ENCODE measurements at regions not wholly inside any gene's neighbourhood (a gene's known extent, or its start where the extent isn't known, plus 50 kb on each side); places are given as distances from the start of the nearest gene placed in this dataset.

DNA sequence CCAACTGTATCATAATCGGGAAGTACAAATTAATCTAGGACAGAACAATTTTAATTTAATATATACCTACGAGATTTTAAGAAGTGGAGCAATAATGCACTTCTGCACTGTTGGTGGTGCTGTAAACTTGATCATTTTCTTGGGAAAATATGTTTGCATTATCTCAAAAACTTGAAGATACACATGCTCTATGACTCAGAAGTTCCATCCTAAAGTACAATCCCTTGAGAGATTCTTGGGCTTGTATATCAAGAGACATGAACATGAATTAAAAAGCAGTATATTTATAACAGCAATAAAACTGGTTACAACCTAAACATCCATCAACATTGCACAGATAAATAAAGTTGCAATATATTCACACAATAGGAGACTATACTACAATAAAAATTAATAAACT, 168.8 kb downstream of the CLCN4 start:
- H3K27me3 ChIP-seq = peaks cover 0 to 8% (median 0%) of the 10 kb centered on the region in 3 donors
- WGBS, 5 donors = 70 to 86% (median 80%) methylated on average over 2 of the region's 2 CpGs
- intact Hi-C loops (cut with DNase I; ENCODE audit: low total_unique reads) = no loop called here
- H3K9me3 ChIP-seq = no peaks in the 10 kb centered on the region
- TF ChIP-seq CTCF (IDR thresholded peaks at IDR 0.05) = no peak
- no peak for TF ChIP-seq EP300 (IDR thresholded peaks at IDR 0.05)
- no peak overlapping the region for H3K27ac ChIP-seq
- DNase-seq = peak in 1 of 2 donors; percentile 9
- H3K4me3 ChIP-seq = no peak overlapping the region
- no peaks in the 10 kb centered on the region for H3K4me1 ChIP-seq
- no peaks in the 10 kb centered on the region for H3K36me3 ChIP-seq

- intact Hi-C loops (cut with DNase I; ENCODE audit: low total_unique reads) = no loop called here
- WGBS, 5 donors = 32 to 52% (median 42%) methylated on average over 2 of the region's 2 CpGs
- Histone ChIP-seq H3K9me3 (no peaks in the 10 kb centered on the region), H3K27me3 (peaks cover 0 to 8% (median 0%) of the 10 kb centered on the region in 3 donors), H3K27ac (no peak overlapping the region), H3K4me3 (no peak overlapping the region), H3K36me3 (no peaks in the 10 kb centered on the region), H3K4me1 (no peaks in the 10 kb centered on the region)
- TF ChIP-seq POLR2AphosphoS5 (IDR thresholded peaks at IDR 0.05) (no peak), CTCF (IDR thresholded peaks at IDR 0.05) (peak in 1 of 7 experiments; percentile 7), EP300 (IDR thresholded peaks at IDR 0.05) (no peak), POLR2A (IDR thresholded peaks at IDR 0.05) (no peak)
- peak in 1 of 2 donors; percentile 22 for DNase-seq
Observed at GRCh38 chrX:10326578-10326977, 169.8 kb downstream of the CLCN4 start.

DNA sequence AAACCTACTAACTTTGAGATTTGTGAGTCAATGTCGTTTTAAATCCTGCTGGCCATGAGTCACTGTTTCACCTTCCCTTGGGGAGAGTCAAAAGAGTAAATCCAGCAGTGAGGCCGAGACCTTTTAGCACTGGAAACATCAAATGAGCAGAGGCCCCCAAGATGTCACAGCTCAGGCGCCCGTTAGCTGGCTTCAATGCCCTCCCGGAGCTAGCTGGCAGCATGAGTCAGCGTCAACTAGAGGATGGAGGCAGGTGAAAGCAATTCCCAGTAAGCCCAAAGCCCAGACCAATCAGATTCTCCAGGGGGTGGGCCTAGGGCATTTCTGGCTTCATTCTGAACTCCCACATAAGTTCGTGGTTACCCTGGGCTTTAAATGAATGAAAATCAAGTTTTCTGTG, 170.9 kb downstream of the CLCN4 start:
- WGBS, 5 donors = 51 to 75% (median 72%) methylated on average over 7 of the region's 7 CpGs
- intact Hi-C loops (cut with DNase I; ENCODE audit: low total_unique reads) = no loop called here

DNA sequence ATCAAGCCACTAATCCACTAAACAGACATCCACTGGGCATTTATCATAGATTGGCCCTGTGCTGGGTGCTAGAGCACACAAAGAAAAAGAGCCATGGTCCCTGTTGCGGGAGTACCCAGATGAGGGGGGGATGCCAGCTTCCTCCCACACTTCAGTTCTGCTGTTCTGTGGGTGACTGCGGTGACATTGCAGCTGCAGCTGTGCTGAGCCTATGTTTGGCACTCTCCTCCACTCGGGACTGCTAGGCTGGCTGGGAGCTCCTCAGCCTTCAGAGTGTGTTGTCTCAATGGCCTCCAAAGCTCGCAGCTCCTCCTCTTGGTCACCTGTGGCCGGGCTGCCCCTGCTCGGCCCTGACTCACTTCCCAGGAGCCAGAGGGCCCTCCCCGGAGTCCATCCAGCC, 173.2 kb downstream of the CLCN4 start:
- intact Hi-C loops (cut with DNase I; ENCODE audit: low total_unique reads) = no loop called here
- no peak for TF ChIP-seq POLR2AphosphoS5 (IDR thresholded peaks at IDR 0.05)
- TF ChIP-seq CTCF (IDR thresholded peaks at IDR 0.05) = no peak
- no peak for TF ChIP-seq EP300 (IDR thresholded peaks at IDR 0.05)
- no peak for TF ChIP-seq POLR2A (IDR thresholded peaks at IDR 0.05)
- no peaks in the 10 kb centered on the region for H3K9me3 ChIP-seq
- no peak overlapping the region for H3K27ac ChIP-seq
- H3K4me1 ChIP-seq = no peaks in the 10 kb centered on the region
- H3K36me3 ChIP-seq = no peaks in the 10 kb centered on the region
- no peak for DNase-seq
- H3K4me3 ChIP-seq = no peak overlapping the region
- peaks cover 0 to 8% (median 0%) of the 10 kb centered on the region in 3 donors for H3K27me3 ChIP-seq
- 57 to 87% (median 76%) methylated on average over 5 to 7 of the region's 7 CpGs for WGBS, 5 donors

More for the DNA sequence above, 170.9 kb downstream of the CLCN4 start:
- Histone ChIP-seq H3K27ac (no peak overlapping the region), H3K27me3 (peaks cover 0 to 8% (median 0%) of the 10 kb centered on the region in 3 donors), H3K4me1 (no peaks in the 10 kb centered on the region), H3K9me3 (no peaks in the 10 kb centered on the region), H3K4me3 (no peak overlapping the region), H3K36me3 (no peaks in the 10 kb centered on the region)
- DNase-seq = no peak
- no peak for TF ChIP-seq POLR2AphosphoS5 (IDR thresholded peaks at IDR 0.05)
- TF ChIP-seq CTCF (IDR thresholded peaks at IDR 0.05) = no peak
- TF ChIP-seq EP300 (IDR thresholded peaks at IDR 0.05) = no peak
- TF ChIP-seq POLR2A (IDR thresholded peaks at IDR 0.05) = no peak
